ENCODE measurements at regions not wholly inside any gene's neighbourhood (a gene's known extent, or its start where the extent isn't known, plus 50 kb on each side); places are given as distances from the start of the nearest gene placed in this dataset.

DNA sequence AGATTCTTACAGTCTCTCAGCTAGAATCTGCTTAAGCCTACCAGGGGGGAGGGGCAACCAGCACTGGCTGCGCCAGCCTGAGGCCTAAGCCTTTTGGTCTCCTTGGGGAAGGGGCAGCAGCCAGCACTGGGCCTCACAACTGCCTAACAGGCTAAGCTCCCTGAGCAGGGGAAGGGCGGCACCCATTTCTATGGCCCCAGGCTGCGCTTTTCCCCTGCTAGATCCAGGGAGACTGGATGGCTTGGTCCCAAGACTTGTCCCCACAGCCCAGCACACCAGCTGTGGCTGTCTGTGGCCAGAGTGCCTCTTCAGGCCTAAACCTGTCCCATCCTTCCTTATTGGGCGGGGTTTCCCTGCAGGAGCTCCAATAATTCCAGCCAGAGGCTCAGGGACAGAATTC lies 1230.3 kb upstream of the CRIM1 start:
- TF ChIP-seq, protein P1, sequence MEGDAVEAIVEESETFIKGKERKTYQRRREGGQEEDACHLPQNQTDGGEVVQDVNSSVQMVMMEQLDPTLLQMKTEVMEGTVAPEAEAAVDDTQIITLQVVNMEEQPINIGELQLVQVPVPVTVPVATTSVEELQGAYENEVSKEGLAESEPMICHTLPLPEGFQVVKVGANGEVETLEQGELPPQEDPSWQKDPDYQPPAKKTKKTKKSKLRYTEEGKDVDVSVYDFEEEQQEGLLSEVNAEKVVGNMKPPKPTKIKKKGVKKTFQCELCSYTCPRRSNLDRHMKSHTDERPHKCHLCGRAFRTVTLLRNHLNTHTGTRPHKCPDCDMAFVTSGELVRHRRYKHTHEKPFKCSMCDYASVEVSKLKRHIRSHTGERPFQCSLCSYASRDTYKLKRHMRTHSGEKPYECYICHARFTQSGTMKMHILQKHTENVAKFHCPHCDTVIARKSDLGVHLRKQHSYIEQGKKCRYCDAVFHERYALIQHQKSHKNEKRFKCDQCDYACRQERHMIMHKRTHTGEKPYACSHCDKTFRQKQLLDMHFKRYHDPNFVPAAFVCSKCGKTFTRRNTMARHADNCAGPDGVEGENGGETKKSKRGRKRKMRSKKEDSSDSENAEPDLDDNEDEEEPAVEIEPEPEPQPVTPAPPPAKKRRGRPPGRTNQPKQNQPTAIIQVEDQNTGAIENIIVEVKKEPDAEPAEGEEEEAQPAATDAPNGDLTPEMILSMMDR (IDR thresholded peaks at IDR 0.05): no peak
- TF ChIP-seq EP300 (IDR thresholded peaks at IDR 0.05) (no peak), POLR2A (IDR thresholded peaks at IDR 0.05) (no peak)

All from tibial nerve (tissue), 4 donors.